Common myeloid progenitor, CD34-positive (primary cell): ENCODE measurements at regions not wholly inside any gene's neighbourhood (a gene's known extent, or its start where the extent isn't known, plus 50 kb on each side); places are given as distances from the start of the nearest gene placed in this dataset.
A peak's percentile ranks its signal among the peaks of the same experiment; 100 is the strongest.

Experiments
- CTCF ChIA-PET: fragments of 350-600 bp; sonication (Branson Sonifier 250); formaldehyde crosslinking; loops from one replicate; lab custom pipeline; 2021; ENCODE audit warnings: antibody characterized with exemption; lab: Charles Lee
- POLR2A ChIA-PET: fragments of 350-600 bp; sonication (Branson Sonifier 250); formaldehyde crosslinking; loops from one replicate; lab custom pipeline; 2021; ENCODE audit warnings: antibody characterized with exemption; lab: Charles Lee
- DNase-seq, 3 donors: peaks; one replicate each; pipeline versions ENCODE4 v3.0.0 to v3.0.0-alpha.2; 2013
- H3K27ac ChIP-seq, 2 experiments: 1 replicate in 1 of 2; 2 replicates in 1 of 2; pipeline ENCODE4 v1.7.0; 2013; ENCODE audit warnings: inconsistent platforms in 2 of 2, low read length in 2 of 2, mild to moderate bottlenecking in 2 of 2, low read depth in 1 of 2, moderate library complexity in 1 of 2; ENCODE audit not compliant: severe bottlenecking in 2 of 2, insufficient read depth in 1 of 2, poor library complexity in 1 of 2
- H3K27me3 ChIP-seq, 5 experiments: replicated peaks in 2 of 5; 1 replicate in 3 of 5; 2 replicates in 2 of 5; pipeline versions ENCODE4 v1.6.1 to v1.7.0; 2013; ENCODE audit warnings: low read length in 4 of 5, mild to moderate bottlenecking in 2 of 5, moderate library complexity in 2 of 5, inconsistent platforms in 1 of 5; ENCODE audit not compliant: insufficient read depth in 5 of 5, control insufficient read depth in 4 of 5
- H3K36me3 ChIP-seq, 4 experiments: 1 replicate in 2 of 4; 2 replicates in 2 of 4; pipeline versions ENCODE4 v1.6.1 to v1.7.0; 2013; ENCODE audit warnings: low read length in 3 of 4, control low read depth in 1 of 4, mild to moderate bottlenecking in 1 of 4; ENCODE audit not compliant: control insufficient read depth in 4 of 4, insufficient read depth in 4 of 4
- H3K4me1 ChIP-seq, 4 experiments: 1 replicate in 3 of 4; 2 replicates in 1 of 4; pipeline versions ENCODE4 v1.6.1 to v1.7.1; 2013; ENCODE audit warnings: low read length in 3 of 4, mild to moderate bottlenecking in 3 of 4, control low read depth in 1 of 4, inconsistent platforms in 1 of 4, moderate library complexity in 1 of 4; ENCODE audit not compliant: control insufficient read depth in 4 of 4, insufficient read depth in 4 of 4; ENCODE audit errors: control extremely low read depth in 1 of 4
- H3K4me3 ChIP-seq, 7 experiments: 1 replicate in 4 of 7; 2 replicates in 3 of 7; pipeline versions ENCODE4 v1.5.1 to v1.7.0; 2013; ENCODE audit warnings: mild to moderate bottlenecking in 7 of 7, low read length in 6 of 7, moderate library complexity in 6 of 7, inconsistent platforms in 2 of 7, low read depth in 2 of 7, control low read depth in 1 of 7; ENCODE audit not compliant: insufficient read depth in 4 of 7, control insufficient read depth in 1 of 7; ENCODE audit errors: extremely low read depth in 1 of 7
- H3K9me3 ChIP-seq, 5 experiments: 1 replicate in 4 of 5; 2 replicates in 1 of 5; pipeline versions ENCODE4 v1.6.1 to v1.7.1; 2013; ENCODE audit warnings: low read length in 4 of 5, mild to moderate bottlenecking in 2 of 5, inconsistent platforms in 1 of 5, low read depth in 1 of 5, moderate library complexity in 1 of 5; ENCODE audit not compliant: control insufficient read depth in 4 of 5, insufficient read depth in 2 of 5; ENCODE audit errors: control extremely low read depth in 1 of 5
- WGBS: methylation state at CpG from one replicate; pipeline ENCODE4 v1.1.5; 2013; ENCODE audit not compliant: insufficient coverage; 5-methylcytosine and 5-hydroxymethylcytosine counted together

DNA sequence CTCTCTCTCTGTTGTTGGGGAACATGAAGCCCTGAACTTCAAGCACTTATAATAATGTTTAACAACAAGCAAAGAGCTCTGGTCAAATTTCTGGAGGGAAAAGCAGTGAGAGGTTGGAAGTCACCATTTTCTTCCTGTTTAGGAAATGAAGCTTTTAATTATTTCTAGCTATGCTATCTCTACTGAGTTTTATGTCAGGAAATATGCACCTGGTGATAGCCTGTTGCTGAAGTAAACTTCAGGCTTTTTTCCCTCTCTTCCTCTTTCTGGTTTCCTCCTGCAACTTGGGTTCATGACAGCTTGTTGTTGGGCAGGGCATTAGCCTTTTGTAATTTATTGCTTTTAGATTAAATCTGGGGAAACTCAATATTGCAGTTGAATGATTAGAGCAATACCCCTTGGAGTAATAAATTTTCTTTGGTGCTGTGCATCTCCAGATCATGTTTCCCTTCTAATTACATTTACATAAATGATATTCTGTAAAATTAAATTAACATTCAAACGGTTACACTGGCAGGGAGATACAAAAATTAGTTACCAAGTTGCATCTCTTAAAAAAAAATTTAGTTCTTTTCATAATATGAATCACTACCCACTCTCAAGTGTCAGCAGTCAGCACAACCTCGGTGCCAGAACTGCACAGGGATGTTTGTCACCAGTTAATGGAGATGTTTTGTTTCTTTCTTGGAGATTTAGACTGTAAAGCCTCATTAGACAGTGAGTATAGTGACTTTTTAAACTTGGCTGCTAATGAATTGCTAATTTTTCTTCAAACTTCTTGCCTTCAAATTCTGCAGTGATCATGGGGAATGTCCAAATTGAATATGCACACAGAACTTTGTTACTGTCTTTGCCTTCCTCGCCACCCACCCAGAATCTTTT is 466.6 kb upstream of the ETAA1 start:
- no peaks in the 10 kb centered on the region for H3K9me3 ChIP-seq
- DNase-seq = peak; percentile 14 to 68 (median 44)
- no peaks in the 10 kb centered on the region for H3K36me3 ChIP-seq
- no peaks in the 10 kb centered on the region for H3K27me3 ChIP-seq
- peaks cover 0 to 16% (median 11%) of the 10 kb centered on the region in 4 experiments for H3K4me1 ChIP-seq
- H3K27ac ChIP-seq = no peak overlapping the region
- H3K4me3 ChIP-seq = peak overlapping the region in 2 of 7 experiments; percentile 34 to 39
- 40% methylated on average over 2 of the region's 3 CpGs for WGBS
- POLR2A ChIA-PET = no interaction called here
- CTCF ChIA-PET = interaction anchor here (0.8 to 1.1 kb wide), 2 partner anchors 9 to 84 kb away, joined by 3 read pairs; no protein-coding TSS in a partner anchor

DNA sequence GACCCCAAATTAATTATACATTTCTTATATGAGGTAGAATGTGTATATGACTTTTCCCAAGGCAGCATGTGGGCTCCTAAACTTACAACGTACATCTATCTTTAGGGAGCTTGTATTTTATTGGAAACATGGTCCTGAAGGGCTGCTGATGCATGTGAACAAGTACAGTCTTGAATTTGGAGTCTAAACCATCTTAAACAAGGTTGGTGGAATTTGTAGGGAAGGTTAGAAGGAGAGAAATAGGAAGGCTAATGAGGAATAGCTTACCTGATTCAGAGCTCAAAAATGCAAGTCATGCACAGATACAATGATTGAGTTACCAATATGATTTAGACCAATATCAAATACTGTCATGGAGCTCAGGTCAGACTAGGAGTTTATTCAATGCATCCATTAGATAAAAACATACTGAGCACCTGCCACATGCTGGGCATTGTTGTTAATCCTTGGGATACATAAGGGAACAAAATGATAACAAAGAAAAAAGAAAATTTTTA is 458.6 kb upstream of the ETAA1 start:
- Histone ChIP-seq H3K9me3 (no peaks in the 10 kb centered on the region), H3K36me3 (no peaks in the 10 kb centered on the region), H3K4me3 (no peak overlapping the region), H3K27me3 (no peaks in the 10 kb centered on the region), H3K27ac (no peak overlapping the region), H3K4me1 (peaks cover 0 to 5% (median 0%) of the 10 kb centered on the region in 4 experiments)
- POLR2A ChIA-PET = no interaction called here
- DNase-seq = no peak
- WGBS = no CpG with 5 or more reads among the region's 1 CpG
- CTCF ChIA-PET = no interaction called here

DNA sequence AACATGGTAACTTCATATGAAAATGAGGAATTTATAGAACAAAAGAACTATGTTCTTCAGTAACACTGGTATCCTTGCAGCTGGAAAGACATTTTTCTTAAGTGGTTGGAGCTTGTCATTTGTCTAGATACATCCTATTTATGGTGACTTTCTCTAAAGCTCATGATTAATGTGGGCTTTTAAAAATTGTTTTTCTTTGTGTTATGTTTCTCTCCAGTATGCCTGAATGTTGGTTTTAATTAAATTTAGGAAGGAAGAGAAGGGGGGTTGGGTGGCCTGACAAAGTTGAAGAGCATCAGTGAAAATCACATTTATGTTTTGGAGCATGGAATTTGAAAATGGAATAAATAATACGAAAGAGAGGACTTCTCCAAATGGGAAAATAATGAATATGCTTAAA is 457.1 kb upstream of the ETAA1 start:
- H3K4me1 ChIP-seq = peaks cover 0 to 5% (median 0%) of the 10 kb centered on the region in 4 experiments
- no peak overlapping the region for H3K27ac ChIP-seq
- H3K27me3 ChIP-seq = no peaks in the 10 kb centered on the region
- ChIA-PET POLR2A (no interaction called here), CTCF (no interaction called here)
- WGBS = 50% methylated on average over 1 of the region's 1 CpG
- no peak overlapping the region for H3K4me3 ChIP-seq
- no peak for DNase-seq
- no peaks in the 10 kb centered on the region for H3K36me3 ChIP-seq
- H3K9me3 ChIP-seq = no peaks in the 10 kb centered on the region

DNA sequence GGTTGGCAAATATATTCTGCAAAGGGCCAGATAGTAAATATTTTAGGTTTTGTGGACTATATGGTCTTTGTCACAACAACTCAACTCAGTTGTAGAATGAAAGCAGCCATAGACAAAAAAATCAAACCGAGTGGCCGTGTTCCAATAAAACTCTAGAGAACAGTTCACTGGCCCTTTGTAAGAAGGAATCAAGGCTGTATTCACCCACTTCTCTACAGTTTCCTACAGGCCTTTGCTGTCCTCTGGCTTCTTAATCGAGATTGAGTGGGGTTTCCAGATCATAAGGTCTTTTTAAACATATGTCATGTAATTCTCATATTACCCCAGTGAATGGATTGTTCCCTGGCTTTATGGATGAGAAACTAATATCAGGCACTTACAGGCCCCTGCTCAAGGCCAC is 448.9 kb upstream of the ETAA1 start:
- ChIA-PET CTCF (no interaction called here), POLR2A (no interaction called here)
- Histone ChIP-seq H3K27ac (no peak overlapping the region), H3K27me3 (no peaks in the 10 kb centered on the region), H3K4me1 (no peaks in the 10 kb centered on the region), H3K36me3 (no peaks in the 10 kb centered on the region), H3K9me3 (no peaks in the 10 kb centered on the region), H3K4me3 (no peak overlapping the region)
- no peak for DNase-seq
- WGBS = 92% methylated on average over 2 of the region's 3 CpGs

DNA sequence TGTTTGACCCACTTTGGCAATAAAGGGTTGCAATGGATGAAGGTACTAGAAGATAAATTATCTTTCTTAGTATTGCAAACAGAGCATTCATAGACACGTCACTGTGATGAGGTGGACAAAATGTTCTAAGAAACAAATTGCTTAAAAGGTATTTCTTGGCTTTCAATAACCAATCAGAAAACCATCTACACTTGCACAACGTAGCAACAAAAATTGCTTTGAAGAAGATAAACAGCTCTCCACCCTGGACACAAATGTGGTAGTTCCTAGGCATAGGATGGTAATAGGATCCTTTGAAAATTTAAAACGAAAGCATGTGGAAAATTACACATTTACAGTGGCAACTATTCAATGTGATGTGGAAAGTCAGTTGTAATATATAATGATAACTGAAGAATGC is 439.9 kb upstream of the ETAA1 start:
- peaks cover 0 to 5% (median 2%) of the 10 kb centered on the region in 4 experiments for H3K4me1 ChIP-seq
- H3K9me3 ChIP-seq = no peaks in the 10 kb centered on the region
- ChIA-PET POLR2A (no interaction called here), CTCF (no interaction called here)
- H3K27ac ChIP-seq = no peak overlapping the region
- no peaks in the 10 kb centered on the region for H3K27me3 ChIP-seq
- WGBS = no CpG with 5 or more reads among the region's 3 CpGs
- H3K36me3 ChIP-seq = no peaks in the 10 kb centered on the region
- DNase-seq = no peak
- H3K4me3 ChIP-seq = no peak overlapping the region

DNA sequence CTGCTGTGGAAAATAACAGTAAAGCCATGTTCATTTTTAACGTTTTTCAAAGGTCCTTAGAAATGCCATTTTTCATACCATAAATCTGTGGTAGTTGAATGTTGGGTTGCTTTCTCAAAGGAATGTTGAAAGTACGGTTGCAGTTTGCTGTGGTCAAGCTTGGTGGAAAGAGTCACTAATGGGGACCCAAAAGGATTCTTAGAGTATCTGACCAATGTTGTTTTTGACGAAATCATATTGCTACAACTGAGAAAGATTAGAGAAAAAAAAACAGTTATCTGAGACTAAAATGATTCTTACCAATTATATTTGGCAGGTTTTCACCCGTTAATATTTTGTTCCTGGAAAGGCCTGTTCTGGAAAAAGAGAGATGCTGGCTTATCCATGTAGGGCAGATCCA is 439.5 kb upstream of the ETAA1 start:
- H3K9me3 ChIP-seq = no peaks in the 10 kb centered on the region
- POLR2A ChIA-PET = no interaction called here
- WGBS = 100% methylated on average over 1 of the region's 4 CpGs
- H3K36me3 ChIP-seq = no peaks in the 10 kb centered on the region
- DNase-seq = no peak
- H3K27me3 ChIP-seq = no peaks in the 10 kb centered on the region
- peaks cover 0 to 5% (median 2%) of the 10 kb centered on the region in 4 experiments for H3K4me1 ChIP-seq
- CTCF ChIA-PET = no interaction called here
- no peak overlapping the region for H3K4me3 ChIP-seq
- H3K27ac ChIP-seq = no peak overlapping the region

DNA sequence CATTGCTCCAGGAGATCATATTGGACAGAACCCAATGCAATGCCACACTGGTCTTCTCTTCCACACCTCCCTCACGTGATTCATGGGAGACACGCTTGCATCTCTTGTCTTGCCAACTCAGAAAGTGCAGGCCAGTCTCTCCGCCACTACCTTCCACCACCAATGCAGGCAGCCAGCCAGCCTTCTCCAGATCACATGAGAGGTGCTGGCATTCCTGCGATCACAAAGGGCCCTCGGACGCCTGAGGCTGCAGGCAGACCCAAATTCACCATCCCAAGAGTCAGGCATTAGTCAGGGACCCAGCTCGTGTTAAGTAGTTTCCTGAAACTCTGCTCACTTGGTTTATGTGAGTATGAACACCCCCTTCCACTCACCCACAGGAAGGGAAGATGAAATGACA is 437.0 kb upstream of the ETAA1 start:
- H3K27me3 ChIP-seq = no peaks in the 10 kb centered on the region
- POLR2A ChIA-PET = no interaction called here
- 95% methylated on average over 4 of the region's 7 CpGs for WGBS
- no peaks in the 10 kb centered on the region for H3K9me3 ChIP-seq
- no peaks in the 10 kb centered on the region for H3K36me3 ChIP-seq
- H3K4me3 ChIP-seq = no peak overlapping the region
- no peak overlapping the region for H3K27ac ChIP-seq
- DNase-seq = no peak
- peaks cover 0 to 5% (median 2%) of the 10 kb centered on the region in 4 experiments for H3K4me1 ChIP-seq
- CTCF ChIA-PET = no interaction called here
